SU-DHL-6 (cell line): ENCODE measurements at regions not wholly inside any gene's neighbourhood (a gene's known extent, or its start where the extent isn't known, plus 50 kb on each side); places are given as distances from the start of the nearest gene placed in this dataset.

Experiments used
- H2AFZ ChIP-seq: fragments of 200-600 bp; sonication (generic); 2 replicates; pipeline ENCODE4 v1.6.1; 2014; ENCODE audit warnings: low read depth, mild to moderate bottlenecking, moderate library complexity, mixed read lengths, antibody characterized with exemption, low read length; ENCODE audit not compliant: severe bottlenecking
- H3F3A ChIP-seq: fragments of 200-600 bp; shearing (Covaris generic); 2 replicates; pipeline ENCODE4 v1.6.0; 2016; ENCODE audit warnings: antibody characterized with exemption, mild to moderate bottlenecking; ENCODE audit not compliant: insufficient read depth
- H3K27ac ChIP-seq: fragments of 200-600 bp; sonication (generic); 2 replicates; pipeline ENCODE4 v1.5.1; 2016; ENCODE audit warnings: low read depth, mild to moderate bottlenecking, low read length, moderate library complexity, mixed read lengths
- H3K27me3 ChIP-seq: fragments of 200-600 bp; sonication (generic), shearing (Covaris generic); 2 replicates; pipeline ENCODE4 v1.6.0; 2014; ENCODE audit warnings: mild to moderate bottlenecking, low read length
- H3K36me3 ChIP-seq: fragments of 200-600 bp; sonication (generic); 2 replicates; pipeline ENCODE4 v1.6.1; 2014; ENCODE audit warnings: mild to moderate bottlenecking, low read length, mixed read lengths
- H3K4me2 ChIP-seq: fragments of 300-600, 200-600 bp; shearing (Covaris generic), sonication (generic); 2 replicates; pipeline ENCODE4 v1.6.0; 2014; ENCODE audit warnings: low read length, low read depth, mild to moderate bottlenecking; ENCODE audit not compliant: poor library complexity, severe bottlenecking
- H3K4me3 ChIP-seq: fragments of 200-600 bp; sonication (generic); 2 replicates; pipeline ENCODE4 v1.5.1; 2014; ENCODE audit warnings: antibody characterized with exemption, low read length, mild to moderate bottlenecking, mixed read lengths; ENCODE audit not compliant: insufficient read depth, poor library complexity, severe bottlenecking
- H3K79me2 ChIP-seq: fragments of 200-600 bp; sonication (generic); 2 replicates; pipeline ENCODE4 v1.6.1; 2014; ENCODE audit warnings: mild to moderate bottlenecking, low read length, moderate library complexity; ENCODE audit not compliant: insufficient read depth
- H3K9ac ChIP-seq: fragments of 200-600 bp; sonication (generic); 2 replicates; pipeline ENCODE4 v1.7.0; 2014; ENCODE audit warnings: mild to moderate bottlenecking, low read length
- H3K9me2 ChIP-seq: fragments of 200-600 bp; sonication (generic); replicated peaks from 2 replicates; pipeline ENCODE4 v1.6.1; 2014; ENCODE audit warnings: low read length; ENCODE audit not compliant: insufficient read depth
- H3K9me3 ChIP-seq: fragments of 200-600 bp; sonication (generic); 2 replicates; pipeline ENCODE4 v1.6.1; 2014; ENCODE audit warnings: low read length, mixed read lengths; ENCODE audit not compliant: insufficient read depth
- H4K20me1 ChIP-seq: fragments of 200-600 bp; sonication (generic); 2 replicates; pipeline ENCODE4 v1.6.1; 2014; ENCODE audit warnings: low read depth, mild to moderate bottlenecking, antibody characterized with exemption, low read length, moderate library complexity, mixed read lengths
- CTCF ChIP-seq: fragments of 200-600 bp; sonication (generic); IDR thresholded peaks from one replicate; pipeline ENCODE4 v1.5.1; 2017; ENCODE audit warnings: antibody characterized with exemption, mild to moderate bottlenecking, low read length, moderate library complexity; ENCODE audit not compliant: insufficient read depth, poor library complexity, severe bottlenecking
- EZH2phosphoT487 ChIP-seq: fragments of 200-600 bp; sonication (generic), shearing (Covaris generic); conservative IDR thresholded peaks from 2 replicates; pipeline ENCODE4 v1.6.1; 2018; ENCODE audit warnings: mild to moderate bottlenecking, antibody characterized with exemption, low read length, moderate library complexity, mixed read lengths

- no peak overlapping the region for H2AFZ ChIP-seq
- no peaks in the 10 kb centered on the region for H3K9me3 ChIP-seq
- no peaks in the 10 kb centered on the region for H3F3A ChIP-seq
- no peaks in the 10 kb centered on the region for H3K9me2 ChIP-seq
- no peaks in the 10 kb centered on the region for H4K20me1 ChIP-seq
- H3K36me3 ChIP-seq: no peaks in the 10 kb centered on the region
- no peak overlapping the region for H3K9ac ChIP-seq
- no peak overlapping the region for H3K4me3 ChIP-seq
- TF ChIP-seq CTCF (no peak), EZH2phosphoT487 (no peak)
- no peaks in the 10 kb centered on the region for H3K27me3 ChIP-seq
- no peak overlapping the region for H3K4me2 ChIP-seq
- H3K27ac ChIP-seq: no peak overlapping the region
- no peaks in the 10 kb centered on the region for H3K79me2 ChIP-seq
Observed at GRCh38 chrX:98114021-98114420, 1230.3 kb downstream of the RPA4 start.

GRCh38 chrX:98141466-98141865 is 1257.8 kb downstream of the RPA4 start:
- Histone ChIP-seq H2AFZ (no peak overlapping the region), H3K36me3 (no peaks in the 10 kb centered on the region), H3K9ac (no peak overlapping the region), H3K9me3 (no peaks in the 10 kb centered on the region), H3K4me2 (no peak overlapping the region), H3K27ac (no peak overlapping the region), H3K79me2 (no peaks in the 10 kb centered on the region), H3K27me3 (no peaks in the 10 kb centered on the region), H3F3A (no peaks in the 10 kb centered on the region), H3K9me2 (no peaks in the 10 kb centered on the region), H4K20me1 (no peaks in the 10 kb centered on the region), H3K4me3 (no peak overlapping the region)
- TF ChIP-seq CTCF (no peak), EZH2phosphoT487 (no peak)

GRCh38 chrX:98191003-98191402 is 1307.3 kb downstream of the RPA4 start:
- H3K36me3 ChIP-seq: no peaks in the 10 kb centered on the region
- no peaks in the 10 kb centered on the region for H3K9me2 ChIP-seq
- no peak overlapping the region for H3K4me3 ChIP-seq
- H2AFZ ChIP-seq: no peak overlapping the region
- no peaks in the 10 kb centered on the region for H3F3A ChIP-seq
- TF ChIP-seq CTCF: no peak
- TF ChIP-seq EZH2phosphoT487: no peak
- no peaks in the 10 kb centered on the region for H4K20me1 ChIP-seq
- no peaks in the 10 kb centered on the region for H3K9me3 ChIP-seq
- no peak overlapping the region for H3K9ac ChIP-seq
- no peak overlapping the region for H3K4me2 ChIP-seq
- H3K79me2 ChIP-seq: no peaks in the 10 kb centered on the region
- H3K27me3 ChIP-seq: no peaks in the 10 kb centered on the region
- H3K27ac ChIP-seq: no peak overlapping the region

- H3K9me2 ChIP-seq: no peaks in the 10 kb centered on the region
- H3F3A ChIP-seq: no peaks in the 10 kb centered on the region
- H3K36me3 ChIP-seq: no peaks in the 10 kb centered on the region
Observed at GRCh38 chrX:98194036-98194435, 1310.3 kb downstream of the RPA4 start.

More at GRCh38 chrX:98194036-98194435, 1310.3 kb downstream of the RPA4 start:
- Histone ChIP-seq H3K4me3 (no peak overlapping the region), H2AFZ (no peak overlapping the region), H3K27me3 (no peaks in the 10 kb centered on the region), H3K79me2 (no peaks in the 10 kb centered on the region), H4K20me1 (no peaks in the 10 kb centered on the region), H3K9ac (no peak overlapping the region), H3K4me2 (no peak overlapping the region), H3K27ac (no peak overlapping the region), H3K9me3 (no peaks in the 10 kb centered on the region)
- no peak for TF ChIP-seq EZH2phosphoT487
- TF ChIP-seq CTCF: no peak
